ENCODE measurements at regions not wholly inside any gene's neighbourhood (a gene's known extent, or its start where the extent isn't known, plus 50 kb on each side); places are given as distances from the start of the nearest gene placed in this dataset.

- H3K4me3 Mint-ChIP-seq: no peak overlapping the region
- H3K4me1 Mint-ChIP-seq: no peaks in the 10 kb centered on the region
- no peaks in the 10 kb centered on the region for H3K9me3 Mint-ChIP-seq
- DNase-seq: no peak
- no peaks in the 10 kb centered on the region for H3K36me3 Mint-ChIP-seq
- H3K27me3 Mint-ChIP-seq: no peaks in the 10 kb centered on the region
- H3K27ac Mint-ChIP-seq: no peak overlapping the region
Observed at GRCh38 chr4:147343692-147344091, 137.2 kb upstream of the EDNRA start.

GRCh38 chr4:147345662-147346061, 135.2 kb upstream of the EDNRA start:
- H3K27me3 Mint-ChIP-seq: no peaks in the 10 kb centered on the region
- DNase-seq: no peak
- H3K4me1 Mint-ChIP-seq: no peaks in the 10 kb centered on the region
- no peak overlapping the region for H3K4me3 Mint-ChIP-seq
- H3K36me3 Mint-ChIP-seq: no peaks in the 10 kb centered on the region
- H3K9me3 Mint-ChIP-seq: peaks cover 2% of the 10 kb centered on the region
- no peak overlapping the region for H3K27ac Mint-ChIP-seq

GRCh38 chr4:147347217-147347616, 133.7 kb upstream of the EDNRA start:
- DNase-seq: no peak
- no peaks in the 10 kb centered on the region for H3K36me3 Mint-ChIP-seq
- no peaks in the 10 kb centered on the region for H3K27me3 Mint-ChIP-seq
- peaks cover 2% of the 10 kb centered on the region for H3K9me3 Mint-ChIP-seq
- H3K4me3 Mint-ChIP-seq: no peak overlapping the region
- H3K4me1 Mint-ChIP-seq: no peaks in the 10 kb centered on the region
- H3K27ac Mint-ChIP-seq: no peak overlapping the region

GRCh38 chr4:147349193-147349592, 131.7 kb upstream of the EDNRA start:
- H3K27ac Mint-ChIP-seq: no peak overlapping the region
- H3K9me3 Mint-ChIP-seq: peaks cover 2% of the 10 kb centered on the region
- DNase-seq: no peak
- H3K4me1 Mint-ChIP-seq: no peaks in the 10 kb centered on the region
- no peaks in the 10 kb centered on the region for H3K27me3 Mint-ChIP-seq
- no peak overlapping the region for H3K4me3 Mint-ChIP-seq
- H3K36me3 Mint-ChIP-seq: no peaks in the 10 kb centered on the region

- Mint-ChIP-seq H3K4me1 (no peaks in the 10 kb centered on the region), H3K9me3 (peaks cover 2% of the 10 kb centered on the region), H3K27ac (no peak overlapping the region), H3K27me3 (no peaks in the 10 kb centered on the region), H3K4me3 (no peak overlapping the region), H3K36me3 (no peaks in the 10 kb centered on the region)
- DNase-seq: no peak
Observed at GRCh38 chr4:147351083-147351787, 129.7 kb upstream of the EDNRA start.

- no peaks in the 10 kb centered on the region for H3K36me3 Mint-ChIP-seq
- peaks cover 2% of the 10 kb centered on the region for H3K9me3 Mint-ChIP-seq
- H3K27ac Mint-ChIP-seq: no peak overlapping the region
- no peaks in the 10 kb centered on the region for H3K4me1 Mint-ChIP-seq
- H3K27me3 Mint-ChIP-seq: no peaks in the 10 kb centered on the region
- no peak overlapping the region for H3K4me3 Mint-ChIP-seq
- no peak for DNase-seq
Observed at GRCh38 chr4:147354237-147354636, 126.7 kb upstream of the EDNRA start.

- H3K4me1 Mint-ChIP-seq: no peaks in the 10 kb centered on the region
- H3K36me3 Mint-ChIP-seq: no peaks in the 10 kb centered on the region
- no peak for DNase-seq
- no peaks in the 10 kb centered on the region for H3K27me3 Mint-ChIP-seq
- no peak overlapping the region for H3K27ac Mint-ChIP-seq
- H3K9me3 Mint-ChIP-seq: no peaks in the 10 kb centered on the region
- H3K4me3 Mint-ChIP-seq: no peak overlapping the region
Observed at GRCh38 chr4:147355032-147355656, 125.8 kb upstream of the EDNRA start.

- Mint-ChIP-seq H3K9me3 (no peaks in the 10 kb centered on the region), H3K27ac (no peak overlapping the region), H3K27me3 (no peaks in the 10 kb centered on the region), H3K36me3 (no peaks in the 10 kb centered on the region), H3K4me3 (no peak overlapping the region), H3K4me1 (no peaks in the 10 kb centered on the region)
- no peak for DNase-seq
Observed at GRCh38 chr4:147355847-147356246, 125.0 kb upstream of the EDNRA start.

GRCh38 chr4:147360301-147360700, 120.6 kb upstream of the EDNRA start:
- Mint-ChIP-seq H3K36me3 (no peaks in the 10 kb centered on the region), H3K9me3 (no peaks in the 10 kb centered on the region), H3K27me3 (no peaks in the 10 kb centered on the region), H3K4me1 (no peaks in the 10 kb centered on the region), H3K4me3 (no peak overlapping the region), H3K27ac (no peak overlapping the region)
- no peak for DNase-seq

GRCh38 chr4:147361726-147362125, 119.2 kb upstream of the EDNRA start:
- no peak overlapping the region for H3K4me3 Mint-ChIP-seq
- H3K27me3 Mint-ChIP-seq: no peaks in the 10 kb centered on the region
- no peaks in the 10 kb centered on the region for H3K4me1 Mint-ChIP-seq
- no peak for DNase-seq
- H3K36me3 Mint-ChIP-seq: no peaks in the 10 kb centered on the region
- H3K27ac Mint-ChIP-seq: no peak overlapping the region
- no peaks in the 10 kb centered on the region for H3K9me3 Mint-ChIP-seq

- H3K4me1 Mint-ChIP-seq: no peaks in the 10 kb centered on the region
- no peak overlapping the region for H3K4me3 Mint-ChIP-seq
- no peaks in the 10 kb centered on the region for H3K9me3 Mint-ChIP-seq
- no peaks in the 10 kb centered on the region for H3K27me3 Mint-ChIP-seq
- no peaks in the 10 kb centered on the region for H3K36me3 Mint-ChIP-seq
- DNase-seq: no peak
- H3K27ac Mint-ChIP-seq: no peak overlapping the region
Observed at GRCh38 chr4:147362938-147363337, 118.0 kb upstream of the EDNRA start.

GRCh38 chr4:147363514-147363913, 117.4 kb upstream of the EDNRA start:
- H3K27me3 Mint-ChIP-seq: no peaks in the 10 kb centered on the region
- H3K27ac Mint-ChIP-seq: no peak overlapping the region
- H3K4me1 Mint-ChIP-seq: no peaks in the 10 kb centered on the region
- H3K4me3 Mint-ChIP-seq: no peak overlapping the region
- H3K9me3 Mint-ChIP-seq: no peaks in the 10 kb centered on the region
- H3K36me3 Mint-ChIP-seq: no peaks in the 10 kb centered on the region
- no peak for DNase-seq

GRCh38 chr4:147365396-147365795, 115.5 kb upstream of the EDNRA start:
- no peaks in the 10 kb centered on the region for H3K36me3 Mint-ChIP-seq
- no peaks in the 10 kb centered on the region for H3K27me3 Mint-ChIP-seq
- no peak overlapping the region for H3K4me3 Mint-ChIP-seq
- H3K27ac Mint-ChIP-seq: no peak overlapping the region
- H3K9me3 Mint-ChIP-seq: no peaks in the 10 kb centered on the region
- no peaks in the 10 kb centered on the region for H3K4me1 Mint-ChIP-seq
- DNase-seq: no peak

GRCh38 chr4:147366164-147366563, 114.7 kb upstream of the EDNRA start:
- Mint-ChIP-seq H3K27me3 (no peaks in the 10 kb centered on the region), H3K9me3 (no peaks in the 10 kb centered on the region), H3K4me3 (no peak overlapping the region)

GRCh38 chr4:147367891-147368290, 113.0 kb upstream of the EDNRA start:
- no peaks in the 10 kb centered on the region for H3K36me3 Mint-ChIP-seq

More at GRCh38 chr4:147366164-147366563, 114.7 kb upstream of the EDNRA start:
- Mint-ChIP-seq H3K36me3 (no peaks in the 10 kb centered on the region), H3K27ac (no peak overlapping the region), H3K4me1 (no peaks in the 10 kb centered on the region)
- no peak for DNase-seq

GRCh38 chr4:147368948-147369347, 111.9 kb upstream of the EDNRA start:
- H3K4me3 Mint-ChIP-seq: no peak overlapping the region
- H3K4me1 Mint-ChIP-seq: no peaks in the 10 kb centered on the region
- H3K27ac Mint-ChIP-seq: no peak overlapping the region
- no peaks in the 10 kb centered on the region for H3K9me3 Mint-ChIP-seq
- H3K36me3 Mint-ChIP-seq: no peaks in the 10 kb centered on the region
- no peaks in the 10 kb centered on the region for H3K27me3 Mint-ChIP-seq
- no peak for DNase-seq

More at GRCh38 chr4:147367891-147368290, 113.0 kb upstream of the EDNRA start:
- H3K27ac Mint-ChIP-seq: no peak overlapping the region
- H3K27me3 Mint-ChIP-seq: no peaks in the 10 kb centered on the region
- no peaks in the 10 kb centered on the region for H3K4me1 Mint-ChIP-seq
- no peak for DNase-seq
- no peak overlapping the region for H3K4me3 Mint-ChIP-seq
- no peaks in the 10 kb centered on the region for H3K9me3 Mint-ChIP-seq
